Uterus (tissue), 3 donors: ENCODE measurements at regions not wholly inside any gene's neighbourhood (a gene's known extent, or its start where the extent isn't known, plus 50 kb on each side); places are given as distances from the start of the nearest gene placed in this dataset.

ENCODE experiments used
- DNase-seq, 2 donors: peaks; one replicate each; pipeline ENCODE4 v3.0.0-alpha.2; 2019 to 2020
- H3K27ac ChIP-seq, 2 donors: fragments of 200-600 bp; sonication (generic); 1 replicate in 1 of 2; 2 replicates in 1 of 2; pipeline ENCODE4 v1.5.1; 2016 to 2018
- H3K27me3 ChIP-seq, 2 donors: fragments of 200-600 bp; sonication (generic); one replicate each; pipeline ENCODE4 v1.5.1; 2018 to 2019; ENCODE audit warnings: control low read depth in 1 of 2
- H3K36me3 ChIP-seq, 2 donors: fragments of 200-600 bp; sonication (generic); one replicate each; pipeline ENCODE4 v1.5.1; 2019; ENCODE audit warnings: control low read depth in 1 of 2
- H3K4me1 ChIP-seq, 2 donors: fragments of 200-600 bp; sonication (generic); one replicate each; pipeline ENCODE4 v1.5.1; 2018 to 2019; ENCODE audit warnings: control low read depth in 1 of 2
- H3K4me3 ChIP-seq, 2 donors: fragments of 200-600 bp; sonication (generic); 1 replicate in 1 of 2; 2 replicates in 1 of 2; pipeline ENCODE4 v1.5.1; 2018 to 2019; ENCODE audit warnings: mild to moderate bottlenecking in 1 of 2
- H3K9me3 ChIP-seq, 2 donors: fragments of 200-600 bp; sonication (generic); one replicate each; pipeline ENCODE4 v1.5.1; 2019; ENCODE audit warnings: control low read depth in 1 of 2
- POLR2A ChIP-seq, 2 donors: fragments of 450-650 bp; IDR thresholded peaks; one replicate each; pipeline ENCODE4 v1.6.1; 2016; ENCODE audit warnings: antibody characterized with exemption in 2 of 2, mild to moderate bottlenecking in 1 of 2, moderate library complexity in 1 of 2
- intact Hi-C: fragments of 100-400 bp; cut with DNase I; formaldehyde crosslinking; loops from one replicate; pipeline ENCODE4 v1.15.1; 2023; ENCODE audit warnings: low total_unique reads
- TF ChIP-seq, protein P1 (sequence below), 4 experiments: fragments of 200-600 bp in 2 of 4; fragments of 450-650 bp in 2 of 4; sonication (generic) in 2 of 4; IDR thresholded peaks; one replicate each; pipeline ENCODE4 v1.5.1; 2016 to 2019; ENCODE audit warnings: antibody characterized with exemption in 4 of 4, mild to moderate bottlenecking in 2 of 4, moderate library complexity in 1 of 4
- donor health status: DM: yes; HTN: yes; CAD: no.

DNA sequence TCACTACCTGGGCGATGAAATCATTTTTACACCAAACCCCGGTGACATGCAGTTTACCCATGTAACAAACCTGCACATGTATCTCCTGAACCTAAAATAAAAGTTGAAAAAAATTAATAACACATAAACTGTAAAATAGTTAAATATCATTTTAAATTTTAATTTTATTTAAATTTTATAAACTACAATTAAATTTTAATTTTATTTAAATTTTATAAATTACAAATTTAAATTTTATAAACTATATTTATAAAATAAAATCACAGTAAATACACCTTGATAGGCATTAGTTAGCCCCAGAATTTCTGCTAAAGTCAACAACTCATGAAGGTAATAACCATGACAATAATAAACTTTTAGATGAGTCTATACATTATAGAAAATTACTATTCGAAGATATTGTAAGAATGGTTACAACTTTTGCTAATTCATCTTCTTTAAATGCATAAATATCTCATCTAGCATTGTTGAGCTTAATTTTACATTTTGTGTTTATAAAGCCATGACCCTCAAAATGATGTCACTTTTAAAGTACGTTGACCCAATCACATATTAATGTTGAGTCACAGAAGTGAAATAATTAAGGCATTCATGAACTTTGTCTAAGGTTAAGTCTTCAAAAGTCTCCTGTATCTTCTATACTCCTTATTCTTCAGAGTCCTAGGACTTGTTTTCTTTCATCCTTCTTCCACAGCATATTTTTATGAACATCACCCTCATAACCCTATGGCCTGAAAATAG lies 755.8 kb upstream of the LCORL start:
- Histone ChIP-seq H3K36me3 (no peaks in the 10 kb centered on the region), H3K27ac (no peak overlapping the region), H3K4me1 (no peaks in the 10 kb centered on the region), H3K9me3 (no peaks in the 10 kb centered on the region), H3K4me3 (no peak overlapping the region), H3K27me3 (no peaks in the 10 kb centered on the region)
- intact Hi-C loops, result no loop called here
- no peak for TF ChIP-seq POLR2A (IDR thresholded peaks at IDR 0.05)
- TF ChIP-seq, protein P1, sequence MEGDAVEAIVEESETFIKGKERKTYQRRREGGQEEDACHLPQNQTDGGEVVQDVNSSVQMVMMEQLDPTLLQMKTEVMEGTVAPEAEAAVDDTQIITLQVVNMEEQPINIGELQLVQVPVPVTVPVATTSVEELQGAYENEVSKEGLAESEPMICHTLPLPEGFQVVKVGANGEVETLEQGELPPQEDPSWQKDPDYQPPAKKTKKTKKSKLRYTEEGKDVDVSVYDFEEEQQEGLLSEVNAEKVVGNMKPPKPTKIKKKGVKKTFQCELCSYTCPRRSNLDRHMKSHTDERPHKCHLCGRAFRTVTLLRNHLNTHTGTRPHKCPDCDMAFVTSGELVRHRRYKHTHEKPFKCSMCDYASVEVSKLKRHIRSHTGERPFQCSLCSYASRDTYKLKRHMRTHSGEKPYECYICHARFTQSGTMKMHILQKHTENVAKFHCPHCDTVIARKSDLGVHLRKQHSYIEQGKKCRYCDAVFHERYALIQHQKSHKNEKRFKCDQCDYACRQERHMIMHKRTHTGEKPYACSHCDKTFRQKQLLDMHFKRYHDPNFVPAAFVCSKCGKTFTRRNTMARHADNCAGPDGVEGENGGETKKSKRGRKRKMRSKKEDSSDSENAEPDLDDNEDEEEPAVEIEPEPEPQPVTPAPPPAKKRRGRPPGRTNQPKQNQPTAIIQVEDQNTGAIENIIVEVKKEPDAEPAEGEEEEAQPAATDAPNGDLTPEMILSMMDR (IDR thresholded peaks at IDR 0.05), result no peak
- no peak for DNase-seq

DNA sequence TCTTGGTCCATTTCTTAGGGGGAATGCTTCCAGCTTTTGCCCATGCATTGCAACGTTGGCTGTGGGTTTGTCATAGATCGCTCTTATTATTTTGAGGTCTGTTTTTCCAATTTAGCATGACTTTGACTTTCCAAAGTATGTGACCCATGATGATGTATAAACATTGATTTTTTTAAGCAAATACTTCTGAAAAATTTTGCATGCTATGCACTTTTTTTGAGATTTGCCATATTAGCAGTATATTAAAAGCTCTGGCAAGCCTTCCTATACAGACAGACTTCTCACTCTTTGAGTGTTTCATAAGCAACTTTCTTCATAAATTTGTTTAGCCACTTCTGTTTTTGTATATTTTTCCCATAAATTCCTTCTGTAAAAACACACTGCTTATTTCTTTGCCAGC lies 746.4 kb upstream of the LCORL start:
- H3K27ac ChIP-seq, result no peak overlapping the region
- H3K27me3 ChIP-seq, result no peaks in the 10 kb centered on the region
- H3K4me1 ChIP-seq, result no peaks in the 10 kb centered on the region
- no peaks in the 10 kb centered on the region for H3K9me3 ChIP-seq
- H3K36me3 ChIP-seq, result no peaks in the 10 kb centered on the region
- no peak overlapping the region for H3K4me3 ChIP-seq
- no peak for DNase-seq
- intact Hi-C loops, result no loop called here
- TF ChIP-seq POLR2A (IDR thresholded peaks at IDR 0.05), result no peak

DNA sequence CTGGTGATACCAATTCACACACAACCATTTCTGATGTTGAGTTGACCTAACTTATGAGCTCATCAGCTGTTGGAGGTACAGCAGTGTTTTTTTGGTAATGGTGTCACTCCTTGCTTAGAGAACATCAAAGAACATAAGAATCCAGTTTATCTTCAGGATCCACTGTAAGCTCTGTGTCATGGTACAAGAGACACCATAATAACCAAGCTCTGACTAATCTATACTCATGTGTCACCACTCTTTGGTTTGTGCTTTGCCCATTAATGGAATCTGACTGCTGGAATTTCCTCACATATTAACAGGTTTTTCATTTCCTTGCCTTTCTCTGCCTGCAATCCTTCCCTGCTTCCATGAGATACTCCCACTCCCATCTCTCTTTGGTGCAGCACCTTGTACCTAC lies 735.1 kb upstream of the LCORL start:
- no peak overlapping the region for H3K4me3 ChIP-seq
- no peaks in the 10 kb centered on the region for H3K36me3 ChIP-seq
- no peaks in the 10 kb centered on the region for H3K9me3 ChIP-seq
- intact Hi-C loops, result no loop called here
- no peaks in the 10 kb centered on the region for H3K27me3 ChIP-seq
- no peak for DNase-seq
- no peak overlapping the region for H3K27ac ChIP-seq
- no peaks in the 10 kb centered on the region for H3K4me1 ChIP-seq
- TF ChIP-seq, protein P1 (IDR thresholded peaks at IDR 0.05), result no peak
- TF ChIP-seq POLR2A (IDR thresholded peaks at IDR 0.05), result no peak

DNA sequence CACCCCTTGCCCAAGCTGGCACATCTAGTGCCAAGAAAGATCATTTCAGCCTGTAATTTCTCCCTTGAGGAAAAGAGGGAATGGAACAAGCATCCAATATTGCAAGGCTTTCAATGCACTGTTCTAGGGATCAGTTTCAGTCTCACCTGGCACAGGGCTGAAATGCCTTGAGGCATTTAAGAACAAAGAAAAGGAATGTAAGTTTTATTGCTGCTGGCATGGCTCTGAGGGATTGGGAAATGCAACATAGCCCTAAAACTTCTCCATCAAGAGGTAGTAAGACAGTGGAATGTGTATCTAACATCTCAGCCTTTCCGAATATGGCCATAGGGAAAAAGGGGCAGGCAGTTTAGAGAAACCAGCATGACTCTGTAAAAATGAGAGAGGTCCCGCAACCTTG lies 732.6 kb upstream of the LCORL start:
- intact Hi-C loops, result no loop called here
- no peak for DNase-seq
- Histone ChIP-seq H3K9me3 (no peaks in the 10 kb centered on the region), H3K4me1 (no peaks in the 10 kb centered on the region), H3K27ac (no peak overlapping the region), H3K36me3 (no peaks in the 10 kb centered on the region), H3K4me3 (no peak overlapping the region), H3K27me3 (no peaks in the 10 kb centered on the region)
- TF ChIP-seq, protein P1 (IDR thresholded peaks at IDR 0.05), result no peak
- TF ChIP-seq POLR2A (IDR thresholded peaks at IDR 0.05), result no peak

DNA sequence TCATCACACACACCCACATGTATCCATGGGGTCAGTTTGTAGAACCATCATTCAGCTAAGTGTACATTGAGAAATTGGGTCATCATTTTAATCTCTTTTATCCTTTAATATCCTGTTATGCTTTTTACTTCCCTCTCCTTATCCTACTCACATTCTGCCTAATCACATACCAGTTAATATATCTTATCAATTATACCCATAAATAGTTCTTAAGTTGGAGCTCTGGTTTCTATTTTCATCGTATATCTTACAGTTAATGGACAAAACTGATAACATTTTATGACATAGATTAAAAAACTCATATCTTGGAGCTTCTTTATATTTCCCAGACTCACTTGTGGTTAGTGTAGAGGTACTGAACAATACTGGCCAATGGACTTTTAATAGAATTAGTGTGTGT lies 729.5 kb upstream of the LCORL start:
- TF ChIP-seq, protein P1 (IDR thresholded peaks at IDR 0.05), result no peak
- no peak for TF ChIP-seq POLR2A (IDR thresholded peaks at IDR 0.05)

DNA sequence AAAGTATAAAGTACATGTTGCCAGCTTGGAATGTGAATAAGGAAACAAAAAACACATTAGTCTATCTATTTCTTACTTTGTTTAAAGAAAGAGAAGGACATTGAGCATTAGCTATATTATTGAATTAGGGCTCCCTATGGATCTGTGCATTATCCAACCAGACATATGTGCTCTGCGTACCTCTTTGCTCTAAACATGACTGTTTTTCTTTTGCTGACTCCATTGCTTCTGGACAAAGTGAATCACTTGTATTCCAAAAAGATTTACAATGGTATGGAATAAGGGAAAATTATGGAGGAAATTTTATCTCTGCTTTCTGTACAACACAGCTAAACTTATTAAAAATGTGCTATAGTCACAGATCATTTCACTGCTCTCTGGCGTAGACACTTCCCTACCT lies 727.8 kb upstream of the LCORL start:
- Histone ChIP-seq H3K27ac (no peak overlapping the region), H3K4me1 (no peaks in the 10 kb centered on the region), H3K9me3 (no peaks in the 10 kb centered on the region), H3K36me3 (no peaks in the 10 kb centered on the region), H3K27me3 (no peaks in the 10 kb centered on the region), H3K4me3 (no peak overlapping the region)
- intact Hi-C loops, result no loop called here
- no peak for TF ChIP-seq POLR2A (IDR thresholded peaks at IDR 0.05)
- TF ChIP-seq, protein P1 (IDR thresholded peaks at IDR 0.05), result no peak
- no peak for DNase-seq

More for the DNA sequence above, 729.5 kb upstream of the LCORL start:
- H3K9me3 ChIP-seq, result no peaks in the 10 kb centered on the region
- no peaks in the 10 kb centered on the region for H3K27me3 ChIP-seq
- no peaks in the 10 kb centered on the region for H3K4me1 ChIP-seq
- H3K4me3 ChIP-seq, result no peak overlapping the region
- H3K36me3 ChIP-seq, result no peaks in the 10 kb centered on the region
- intact Hi-C loops, result no loop called here
- no peak for DNase-seq
- no peak overlapping the region for H3K27ac ChIP-seq
